Amniotic epithelial cell (primary cell): ENCODE measurements at regions not wholly inside any gene's neighbourhood (a gene's known extent, or its start where the extent isn't known, plus 50 kb on each side); places are given as distances from the start of the nearest gene placed in this dataset.
"Not testable (repeated sequence)": the region's sequence is repeated elsewhere in the genome, so short reads cannot be mapped to it uniquely, and the experiment has no call there.

ENCODE experiments used
- DNase-seq: peaks from one replicate; pipeline ENCODE4 v3.0.0-alpha.2; 2010; ENCODE audit warnings: low read depth

DNA sequence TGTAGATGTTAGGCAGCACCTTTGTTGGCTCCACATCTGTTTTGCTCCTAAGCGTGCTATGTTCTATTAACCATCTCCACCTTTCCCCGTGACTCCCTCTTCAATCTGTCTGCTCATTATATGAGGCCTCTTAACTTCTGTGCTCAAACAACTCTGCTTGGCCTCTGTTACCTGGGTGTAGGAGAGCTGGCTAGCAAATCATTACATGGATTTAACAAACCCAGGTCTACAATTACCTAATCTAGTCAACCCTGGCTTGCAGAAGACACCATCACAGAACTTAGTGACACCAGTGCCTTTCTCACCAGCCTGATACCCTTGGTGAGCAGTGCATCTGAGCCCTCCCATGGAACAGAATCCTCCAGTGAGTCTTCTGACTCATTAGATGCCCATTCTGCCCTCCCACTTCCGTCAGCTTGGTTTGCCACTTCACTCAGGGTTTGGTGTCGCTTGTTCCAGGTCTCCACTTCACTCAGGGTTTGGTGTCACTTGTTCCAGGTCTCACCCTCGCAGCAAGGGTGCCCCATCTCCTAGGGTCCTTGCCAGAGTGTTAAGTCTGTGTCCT lies 92.0 kb upstream of the KIF26B start:
- no peak for DNase-seq

DNA sequence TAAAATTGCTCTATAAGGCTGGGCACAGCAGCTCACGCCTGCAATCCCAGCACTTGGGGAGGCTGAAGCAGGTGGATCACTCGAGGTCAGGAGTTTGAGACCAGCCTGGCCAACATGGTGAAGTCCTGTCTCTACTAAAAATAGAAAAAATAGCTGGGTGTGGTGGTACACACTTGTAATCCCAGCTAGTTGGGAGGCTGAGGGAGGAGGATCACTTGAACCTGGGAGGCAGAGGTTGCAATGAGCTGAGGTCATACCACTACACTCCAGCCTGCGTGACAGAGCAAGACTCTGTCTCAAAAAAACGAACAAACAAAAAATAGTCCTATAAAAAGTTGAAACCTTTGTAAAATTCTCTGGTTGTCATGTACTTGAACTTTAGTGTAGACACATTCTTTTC lies 93.0 kb upstream of the KIF26B start:
- not testable (repeated sequence) for DNase-seq

GRCh38 chr1:245060684-245061374 lies 94.0 kb upstream of the KIF26B start:
- peak; percentile 98 for DNase-seq

DNA sequence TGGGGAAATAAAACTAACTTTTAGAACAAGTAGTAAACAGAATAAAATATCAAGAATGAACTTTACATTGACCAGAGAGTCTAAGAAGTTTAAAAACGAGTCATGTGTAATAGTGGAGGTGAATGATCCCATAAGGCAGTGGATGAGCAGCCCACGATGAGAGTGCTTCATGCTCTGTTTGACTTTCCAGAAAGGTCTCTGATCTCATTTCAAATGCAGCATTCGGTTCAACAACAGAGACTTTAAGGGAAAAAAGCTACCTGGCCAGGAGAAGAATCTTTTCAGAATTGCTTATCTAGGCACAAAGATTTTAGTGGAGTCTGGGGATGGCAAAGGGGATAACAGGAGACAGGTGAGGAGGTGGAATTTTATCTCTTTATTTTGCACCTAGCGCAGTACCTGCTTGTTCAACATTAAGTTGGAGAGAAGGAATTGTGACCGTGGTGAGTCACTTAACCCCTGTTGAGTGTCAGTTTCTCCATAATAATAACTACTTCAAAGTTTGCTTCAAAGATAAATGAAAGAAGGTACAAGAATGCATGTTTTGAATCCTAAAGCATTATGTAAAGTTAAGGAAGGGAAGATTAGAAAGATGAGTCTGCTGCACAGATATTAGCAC lies 94.9 kb upstream of the KIF26B start:
- no peak for DNase-seq

- no peak for DNase-seq
Observed at GRCh38 chr1:245058882-245059281, 95.9 kb upstream of the KIF26B start.

GRCh38 chr1:245058436-245058835 lies 96.3 kb upstream of the KIF26B start:
- DNase-seq: no peak

DNA sequence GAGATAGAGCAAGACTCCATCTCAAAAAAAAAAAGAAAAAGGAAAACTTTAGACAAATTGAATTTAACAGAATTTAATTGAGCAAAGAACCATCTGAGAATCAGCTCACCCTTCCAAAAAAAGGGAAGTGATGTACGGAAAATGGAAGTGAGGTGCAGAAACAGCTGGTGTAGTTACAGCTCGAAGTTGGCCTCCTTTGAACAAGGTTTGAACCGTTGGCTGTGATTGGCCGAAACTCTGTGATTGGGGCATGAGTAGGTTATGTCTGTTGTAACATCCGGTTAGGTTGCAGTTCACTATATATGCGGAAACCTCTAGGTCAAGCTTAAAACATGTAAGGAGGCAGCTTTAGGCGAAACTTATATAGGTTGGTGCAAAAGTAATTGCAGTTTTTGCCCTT lies 97.9 kb upstream of the KIF26B start:
- DNase-seq: no peak

GRCh38 chr1:245056296-245056695 lies 98.5 kb upstream of the KIF26B start:
- DNase-seq: peak; percentile 72

DNA sequence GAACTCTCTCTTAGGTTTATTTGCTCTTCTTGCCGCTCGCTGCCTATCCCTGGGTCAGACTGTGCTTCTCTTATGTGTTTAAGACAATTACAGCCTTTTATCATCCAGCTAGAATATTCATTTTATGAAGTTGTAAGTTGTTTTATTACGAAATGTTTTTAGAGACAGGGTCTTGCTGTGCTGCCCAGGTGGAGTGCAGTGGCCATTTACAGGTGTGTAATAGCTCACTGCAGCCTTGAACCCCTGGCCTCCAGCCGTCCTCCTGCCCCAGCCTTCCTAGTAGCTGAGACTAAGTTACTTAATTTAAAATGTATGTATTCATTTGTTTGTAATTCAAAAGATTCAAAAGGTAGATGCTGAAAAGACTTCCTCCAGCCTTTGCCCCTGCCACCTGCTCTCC lies 99.0 kb upstream of the KIF26B start:
- DNase-seq: no peak

GRCh38 chr1:245054507-245055270 lies 100.1 kb upstream of the KIF26B start:
- no peak for DNase-seq

DNA sequence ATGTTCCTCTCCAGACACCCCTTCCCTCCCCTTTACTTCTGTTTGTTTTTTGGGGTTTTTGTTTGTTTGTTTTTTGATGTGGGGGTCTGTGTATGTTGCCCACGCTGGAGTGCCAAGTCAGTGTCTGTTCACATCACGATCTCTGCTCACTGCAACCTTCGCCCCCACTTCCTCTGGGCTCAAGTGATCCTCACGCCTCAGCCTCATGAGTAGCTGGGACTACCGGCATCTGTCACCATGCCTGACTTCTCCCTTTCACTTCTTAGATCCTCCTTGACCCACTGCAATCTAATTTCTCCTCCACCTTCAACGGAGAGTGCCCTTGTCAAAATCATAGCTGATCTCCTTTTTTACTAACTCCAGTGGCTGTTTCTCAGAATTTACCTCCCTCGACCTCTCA lies 100.7 kb upstream of the KIF26B start:
- no peak for DNase-seq

DNA sequence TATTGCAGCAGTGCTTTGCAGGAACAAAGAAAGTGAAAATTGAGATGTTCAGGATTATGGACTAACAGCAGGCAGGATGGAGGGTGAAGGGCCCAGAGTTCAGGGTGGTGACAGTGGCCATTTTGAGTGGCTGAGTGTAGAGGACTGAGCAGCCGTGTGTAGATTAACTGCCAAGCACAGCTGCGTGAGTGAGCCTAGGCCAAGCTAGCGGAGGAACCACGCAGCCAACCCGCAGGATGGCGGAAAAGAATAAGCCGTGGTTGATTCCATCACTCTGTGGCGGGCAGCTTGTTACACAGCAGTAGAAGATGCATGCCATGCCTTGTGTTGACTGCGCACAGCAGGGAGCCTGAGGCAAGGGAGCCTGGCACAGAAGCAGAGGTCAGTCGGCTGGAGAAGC lies 102.5 kb upstream of the KIF26B start:
- no peak for DNase-seq

GRCh38 chr1:245051349-245052221 lies 103.2 kb upstream of the KIF26B start:
- DNase-seq: peak; percentile 93

- DNase-seq: no peak
Observed at GRCh38 chr1:245046769-245047168, 108.0 kb upstream of the KIF26B start.

DNA sequence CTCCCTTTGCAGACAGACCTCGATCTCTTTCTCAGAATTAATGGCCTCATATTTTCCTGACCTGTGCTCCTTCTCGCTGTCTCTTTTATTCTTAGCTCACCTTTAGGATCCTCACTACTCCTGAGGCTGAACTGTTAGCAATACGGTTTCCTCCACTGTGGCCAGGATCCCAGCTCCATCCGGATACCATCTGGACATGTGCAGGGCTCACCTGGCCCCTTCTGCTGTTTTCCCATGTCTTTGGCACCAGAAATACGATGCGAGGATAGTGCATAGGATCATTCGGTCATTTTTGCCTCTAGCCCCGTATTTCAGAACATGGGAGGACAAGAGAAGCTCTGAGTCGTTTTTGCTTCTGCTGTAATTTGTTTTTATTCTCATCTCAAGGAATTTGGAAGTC lies 108.5 kb upstream of the KIF26B start:
- no peak for DNase-seq

- DNase-seq: no peak
Observed at GRCh38 chr1:245045087-245045881, 109.5 kb upstream of the KIF26B start.

GRCh38 chr1:245043611-245043940 lies 111.2 kb upstream of the KIF26B start:
- DNase-seq: no peak

DNA sequence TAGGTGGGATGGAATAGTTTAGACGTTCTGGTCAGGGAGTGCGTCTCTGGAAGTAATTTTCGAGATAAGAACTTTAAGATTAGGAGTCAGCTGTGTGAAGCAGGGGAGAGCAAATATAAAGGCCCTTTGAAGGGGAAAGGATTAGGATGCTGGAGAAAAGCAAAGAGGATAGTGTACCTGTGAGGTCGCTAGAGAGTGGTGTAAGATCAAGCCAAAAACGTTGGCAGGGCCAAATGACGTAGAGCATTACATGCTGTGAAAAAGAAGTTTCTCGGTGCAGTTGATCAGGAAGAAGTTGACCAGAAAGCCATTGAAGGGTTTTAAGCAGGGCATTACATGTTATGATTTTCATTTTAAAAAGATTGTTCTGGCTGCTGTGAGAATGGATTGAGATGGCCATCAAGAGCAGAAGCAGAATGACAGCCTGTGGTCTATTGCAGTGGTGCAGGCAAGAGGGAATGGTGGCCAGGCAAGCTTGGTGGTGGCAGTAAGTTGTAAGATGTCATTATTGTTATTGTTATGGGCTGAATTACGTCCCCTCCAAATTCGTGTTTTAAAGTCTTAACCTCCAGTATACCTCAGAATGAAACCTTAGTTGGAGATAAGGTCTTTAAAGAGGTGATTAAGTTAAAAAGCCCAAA lies 113.6 kb upstream of the KIF26B start:
- DNase-seq: no peak

- no peak for DNase-seq
Observed at GRCh38 chr1:245039196-245039595, 115.6 kb upstream of the KIF26B start.

- DNase-seq: no peak
Observed at GRCh38 chr1:245036102-245036501, 118.7 kb upstream of the KIF26B start.

DNA sequence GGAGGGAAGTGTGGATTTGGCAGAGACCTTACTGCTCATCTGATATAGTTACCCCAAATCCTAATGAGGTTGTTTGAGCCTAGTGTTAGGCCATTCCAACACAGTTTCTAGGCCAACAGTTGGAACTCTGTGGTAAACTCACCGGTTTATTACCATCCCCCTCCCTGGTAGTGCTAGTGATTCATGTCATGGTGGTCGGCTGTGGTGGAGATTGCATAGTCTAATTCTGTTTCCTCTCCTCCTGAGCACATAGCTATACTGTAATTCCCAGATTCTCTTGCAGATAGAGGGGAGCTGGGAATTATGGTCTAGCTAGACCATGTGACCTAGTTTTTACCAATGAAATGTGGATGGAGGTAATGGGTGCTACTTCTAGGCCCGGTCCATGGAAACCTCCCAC lies 123.7 kb upstream of the KIF26B start:
- DNase-seq: peak; percentile 52
